EH (cell line): ENCODE measurements at regions not wholly inside any gene's neighbourhood (a gene's known extent, or its start where the extent isn't known, plus 50 kb on each side); places are given as distances from the start of the nearest gene placed in this dataset.

Experiments used
- DNase-seq: peaks from one replicate; pipeline ENCODE4 v3.0.0-alpha.2; 2015; ENCODE audit warnings: low read depth

DNA sequence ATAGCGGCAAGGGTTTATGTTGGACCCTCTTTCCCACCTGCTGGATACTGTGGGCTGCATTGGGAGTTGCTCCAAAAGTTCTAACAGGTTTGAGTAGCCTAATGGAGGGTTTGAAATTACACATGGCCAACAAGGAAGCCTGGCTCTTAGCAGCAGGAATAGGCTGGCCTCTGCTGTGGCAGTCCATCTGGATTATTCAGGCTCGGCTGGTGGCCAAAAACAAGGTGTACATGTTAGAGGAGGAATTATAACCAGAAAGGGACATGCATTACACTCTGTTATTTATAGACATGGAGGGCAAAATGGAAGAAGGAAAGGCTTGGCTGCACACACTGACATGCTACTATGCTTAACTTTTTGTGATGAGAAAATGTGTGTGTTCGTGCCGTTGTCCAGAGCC is 61.1 kb upstream of the NRXN1 start:
- no peak for DNase-seq

DNA sequence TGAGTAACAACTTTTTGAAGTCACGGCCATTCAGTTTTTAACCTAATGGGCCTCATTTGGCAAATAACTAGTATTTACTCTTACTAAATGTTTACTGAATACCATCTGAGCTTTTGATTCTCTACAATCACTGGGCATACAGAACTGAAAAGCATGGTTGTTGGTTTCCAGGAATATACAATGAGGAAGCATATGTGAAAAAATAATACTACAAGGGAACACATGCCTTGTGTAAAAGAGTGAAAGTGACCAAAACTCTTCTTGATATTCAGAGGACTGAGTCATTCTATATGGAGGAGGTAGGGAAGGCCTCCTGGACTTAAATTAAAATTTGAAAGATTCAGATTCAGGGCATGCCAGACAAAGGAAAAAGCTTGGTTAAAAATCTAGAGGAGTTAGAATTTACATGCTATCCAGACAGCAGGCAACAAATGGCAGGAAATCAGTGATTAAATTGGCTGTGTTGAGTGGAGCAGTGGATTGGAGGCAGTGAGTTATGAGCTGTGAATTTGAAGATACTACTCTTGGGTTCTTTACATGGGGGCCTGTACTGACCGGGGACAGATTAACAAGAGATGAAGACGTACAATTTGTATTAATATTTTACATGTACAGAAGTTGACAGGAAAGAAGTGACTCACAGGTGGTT is 53.6 kb upstream of the NRXN1 start:
- no peak for DNase-seq

DNA sequence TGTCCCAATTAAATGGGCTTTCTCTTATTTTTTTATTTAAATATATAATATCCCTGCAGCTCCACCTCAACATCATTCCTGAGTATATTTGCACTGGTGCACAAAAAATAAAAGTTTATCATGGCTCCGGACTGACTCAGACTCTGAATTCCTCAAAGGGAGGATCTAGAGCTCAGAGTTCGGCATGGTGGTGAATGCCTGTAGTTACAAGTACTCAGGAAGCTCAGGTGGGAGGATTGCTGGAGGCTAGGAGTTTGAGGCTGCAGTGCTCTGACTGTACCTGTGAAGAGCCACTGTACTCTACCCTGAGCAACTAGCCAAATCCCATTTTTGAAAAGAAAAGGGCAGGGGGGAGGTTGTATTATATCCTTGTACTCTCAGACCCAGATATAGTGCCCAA is 52.8 kb upstream of the NRXN1 start:
- no peak for DNase-seq
